Heart left ventricle (tissue), 13 donors: ENCODE measurements at regions not wholly inside any gene's neighbourhood (a gene's known extent, or its start where the extent isn't known, plus 50 kb on each side); places are given as distances from the start of the nearest gene placed in this dataset.
"Not testable (repeated sequence)": the region's sequence is repeated elsewhere in the genome, so short reads cannot be mapped to it uniquely, and the experiment has no call there.

ENCODE experiments used
- CTCF ChIP-seq, 12 donors: fragments of 200-600 bp; sonication (generic) in 4 of 12; IDR thresholded peaks; one replicate each; pipeline versions ENCODE4 v1.5.0 to v1.8.0; 2018 to 2022; ENCODE audit warnings: antibody characterized with exemption in 12 of 12, mild to moderate bottlenecking in 5 of 12
- POLR2A ChIP-seq, 2 donors: fragments of 450-650 bp; IDR thresholded peaks; one replicate each; pipeline ENCODE4 v1.6.1; 2017; ENCODE audit warnings: antibody characterized with exemption in 2 of 2, mild to moderate bottlenecking in 2 of 2, moderate library complexity in 2 of 2
- donor health status: ischemic (EF 13 %, LVEDD 7.1; RV severe dilation, severe dysfunction).
- donor health status: DM: no; HTN: yes; CAD: no.
- donor health status: DM: no; HTN: no; CAD: no.
- donor health status: ischemic (EF 25% LVEDD 6.9; RV normal size, moderate dysfunction).
- donor health status: ischemic (EF 25% LVEDD 5.7; RV mildly dilated, moderate dysfunction).
- donor health status: ischemic (EF 35%, LVEDD 5.7; RV mildly dilated, moderate dysfunction).
- donor health status: nonischemic (EF 11% LVEDD 7.7; RV severe dilation, severe dysfunction).
- donor health status: DM: yes; HTN: yes; CAD: no.
- donor health status: PGD.
- donor health status: ischemic (EF 29% LVEDD 5.4; RV normal size, mild dysfunction).
- donor health status: nonischemic (EF 23%, LVEDD 6.1; RV moderate dilation, normal function).

- not testable (repeated sequence) for TF ChIP-seq CTCF, POLR2A (IDR thresholded peaks at IDR 0.05)
These were observed 717.4 kb upstream of the PCDH15 start for GRCh38 chr10:55518416-55518815.
